Activated T-cell treated with anti-CD3 and anti-CD28 coated beads, Interleukin-2, amount 50 U/mL, for 72 hours (primary cell): ENCODE measurements at regions not wholly inside any gene's neighbourhood (a gene's known extent, or its start where the extent isn't known, plus 50 kb on each side); places are given as distances from the start of the nearest gene placed in this dataset.
"Not testable (repeated sequence)": the region's sequence is repeated elsewhere in the genome, so short reads cannot be mapped to it uniquely, and the experiment has no call there.

Experiments used
- ATAC-seq, 2 donors: fragments of 150-1000 bp; cut with Tn5 transposase; replicated peaks in 1 of 2; 2 replicates each; pipeline ENCODE4 v1.10.0; 2021; ENCODE audit warnings: moderate library complexity in 2 of 2, mild to moderate bottlenecking in 1 of 2
- DNase-seq, 2 donors: peaks; one replicate each; pipeline ENCODE4 v3.0.0; 2021 to 2022; ENCODE audit warnings: mixed read lengths in 1 of 2
- H3K27ac Mint-ChIP-seq: one replicate; pipeline ENCODE4 v1.8.0; 2022; ENCODE audit warnings: mild to moderate bottlenecking, moderate library complexity, mixed read lengths
- H3K27me3 Mint-ChIP-seq: one replicate; pipeline ENCODE4 v1.8.0; 2022; ENCODE audit warnings: low read depth, mixed read lengths
- H3K36me3 Mint-ChIP-seq, 2 donors: one replicate each; pipeline ENCODE4 v1.8.0; 2022; ENCODE audit warnings: mixed read lengths in 2 of 2, mild to moderate bottlenecking in 1 of 2; ENCODE audit not compliant: insufficient read depth in 2 of 2
- H3K4me1 Mint-ChIP-seq: one replicate; pipeline ENCODE4 v1.8.0; 2022; ENCODE audit warnings: low read depth, mixed read lengths
- H3K4me3 Mint-ChIP-seq, 2 donors: one replicate each; pipeline ENCODE4 v1.8.0; 2022; ENCODE audit warnings: mild to moderate bottlenecking in 2 of 2, mixed read lengths in 2 of 2, moderate library complexity in 2 of 2
- H3K9me3 Mint-ChIP-seq, 2 donors: one replicate each; pipeline ENCODE4 v1.8.0; 2022; ENCODE audit warnings: mixed read lengths in 2 of 2

- not testable (repeated sequence) for H3K4me3 Mint-ChIP-seq, DNase-seq, H3K27ac Mint-ChIP-seq, ATAC-seq, H3K27me3 Mint-ChIP-seq, H3K4me1 Mint-ChIP-seq
- Mint-ChIP-seq H3K36me3 (peaks cover 5 to 17% of the 10 kb centered on the region in 2 donors), H3K9me3 (peaks cover 10 to 18% of the 10 kb centered on the region in 2 donors)
These were observed 51.9 kb upstream of the MFGE8 start for GRCh38 chr15:88965097-88965496.

GRCh38 chr15:88970232-88970631 is 57.1 kb upstream of the MFGE8 start:
- DNase-seq, result no peak
- no peak overlapping the region for H3K4me3 Mint-ChIP-seq
- H3K36me3 Mint-ChIP-seq, result peaks cover 6 to 14% of the 10 kb centered on the region in 2 donors
- H3K4me1 Mint-ChIP-seq, result no peaks in the 10 kb centered on the region
- H3K27me3 Mint-ChIP-seq, result no peaks in the 10 kb centered on the region
- peaks cover 5 to 13% of the 10 kb centered on the region in 2 donors for H3K9me3 Mint-ChIP-seq
- no peak for ATAC-seq
- no peak overlapping the region for H3K27ac Mint-ChIP-seq

- Mint-ChIP-seq H3K9me3 (peaks cover 3 to 7% of the 10 kb centered on the region in 2 donors), H3K27me3 (peaks cover 10% of the 10 kb centered on the region), H3K27ac (no peak overlapping the region), H3K4me1 (peaks cover 4% of the 10 kb centered on the region), H3K36me3 (peaks cover 3% of the 10 kb centered on the region in 2 donors), H3K4me3 (no peak overlapping the region)
- no peak for DNase-seq
- no peak for ATAC-seq
These were observed 61.2 kb upstream of the MFGE8 start for GRCh38 chr15:88974392-88974791.

GRCh38 chr15:88975891-88976290 is 62.7 kb upstream of the MFGE8 start:
- DNase-seq, result no peak
- no peak for ATAC-seq
- Mint-ChIP-seq H3K4me1 (peaks cover 4% of the 10 kb centered on the region), H3K36me3 (peaks cover 0 to 3% of the 10 kb centered on the region in 2 donors), H3K27me3 (peaks cover 10% of the 10 kb centered on the region), H3K9me3 (peaks cover 0 to 4% of the 10 kb centered on the region in 2 donors), H3K4me3 (no peak overlapping the region), H3K27ac (no peak overlapping the region)

GRCh38 chr15:88976656-88977055 is 63.5 kb upstream of the MFGE8 start:
- H3K4me3 Mint-ChIP-seq, result no peak overlapping the region

GRCh38 chr15:88979674-88980073 is 66.5 kb upstream of the MFGE8 start:
- Mint-ChIP-seq H3K36me3 (no peaks in the 10 kb centered on the region), H3K9me3 (no peaks in the 10 kb centered on the region), H3K4me1 (peaks cover 4% of the 10 kb centered on the region), H3K4me3 (no peak overlapping the region), H3K27me3 (peaks cover 10% of the 10 kb centered on the region), H3K27ac (no peak overlapping the region)
- DNase-seq (no peak), ATAC-seq (no peak)

More at GRCh38 chr15:88976656-88977055, 63.5 kb upstream of the MFGE8 start:
- Mint-ChIP-seq H3K27ac (no peak overlapping the region), H3K4me1 (peaks cover 4% of the 10 kb centered on the region), H3K9me3 (no peaks in the 10 kb centered on the region), H3K36me3 (no peaks in the 10 kb centered on the region), H3K27me3 (peaks cover 10% of the 10 kb centered on the region)
- no peak for ATAC-seq
- no peak for DNase-seq

- Mint-ChIP-seq H3K27me3 (peaks cover 10% of the 10 kb centered on the region), H3K9me3 (no peaks in the 10 kb centered on the region), H3K4me1 (peaks cover 4% of the 10 kb centered on the region), H3K36me3 (no peaks in the 10 kb centered on the region), H3K4me3 (no peak overlapping the region), H3K27ac (no peak overlapping the region)
- ATAC-seq (no peak), DNase-seq (no peak)
These were observed 67.3 kb upstream of the MFGE8 start for GRCh38 chr15:88980498-88980897.

GRCh38 chr15:88981244-88982215 is 68.4 kb upstream of the MFGE8 start:
- H3K27ac Mint-ChIP-seq, result no peak overlapping the region
- H3K36me3 Mint-ChIP-seq, result no peaks in the 10 kb centered on the region
- DNase-seq (no peak), ATAC-seq (no peak)
- no peaks in the 10 kb centered on the region for H3K4me1 Mint-ChIP-seq
- H3K4me3 Mint-ChIP-seq, result no peak overlapping the region
- H3K27me3 Mint-ChIP-seq, result peaks cover 3% of the 10 kb centered on the region
- H3K9me3 Mint-ChIP-seq, result no peaks in the 10 kb centered on the region

GRCh38 chr15:88982304-88982945 is 69.2 kb upstream of the MFGE8 start:
- ATAC-seq (no peak), DNase-seq (no peak)
- Mint-ChIP-seq H3K27me3 (no peaks in the 10 kb centered on the region), H3K4me3 (no peak overlapping the region), H3K9me3 (no peaks in the 10 kb centered on the region), H3K36me3 (no peaks in the 10 kb centered on the region), H3K27ac (no peak overlapping the region), H3K4me1 (no peaks in the 10 kb centered on the region)

- Mint-ChIP-seq H3K36me3 (no peaks in the 10 kb centered on the region), H3K27me3 (no peaks in the 10 kb centered on the region), H3K9me3 (no peaks in the 10 kb centered on the region), H3K4me3 (no peak overlapping the region), H3K27ac (no peak overlapping the region), H3K4me1 (no peaks in the 10 kb centered on the region)
- DNase-seq, result no peak
- ATAC-seq, result no peak
These were observed 69.8 kb upstream of the MFGE8 start for GRCh38 chr15:88982946-88983342.

GRCh38 chr15:88983861-88984429 is 70.8 kb upstream of the MFGE8 start:
- ATAC-seq (no peak), DNase-seq (no peak)
- Mint-ChIP-seq H3K27me3 (no peaks in the 10 kb centered on the region), H3K4me3 (no peak overlapping the region), H3K4me1 (no peaks in the 10 kb centered on the region), H3K36me3 (no peaks in the 10 kb centered on the region), H3K27ac (no peak overlapping the region), H3K9me3 (no peaks in the 10 kb centered on the region)

GRCh38 chr15:88985547-88986393 is 72.6 kb upstream of the MFGE8 start:
- no peak overlapping the region for H3K27ac Mint-ChIP-seq
- H3K27me3 Mint-ChIP-seq, result no peaks in the 10 kb centered on the region
- no peak for DNase-seq
- H3K4me3 Mint-ChIP-seq, result no peak overlapping the region
- no peaks in the 10 kb centered on the region for H3K9me3 Mint-ChIP-seq
- ATAC-seq, result no peak
- no peaks in the 10 kb centered on the region for H3K4me1 Mint-ChIP-seq
- H3K36me3 Mint-ChIP-seq, result no peaks in the 10 kb centered on the region
